Frontal cortex (tissue), 3 donors: ENCODE measurements at regions not wholly inside any gene's neighbourhood (a gene's known extent, or its start where the extent isn't known, plus 50 kb on each side); places are given as distances from the start of the nearest gene placed in this dataset.
"Not testable (repeated sequence)": the region's sequence is repeated elsewhere in the genome, so short reads cannot be mapped to it uniquely, and the experiment has no call there.

Experiments used
- DNase-seq, 2 donors: peaks; one replicate each; pipeline ENCODE4 v3.0.0; 2012; ENCODE audit warnings: low spot score in 2 of 2
- FAIRE-seq: peaks from 2 replicates; lab custom pipeline; 2012; peaks lifted over from hg19 to GRCh38; lab: Jason Lieb, UNC
- donor health status: control.
- donor health status: control.
- donor health status: control.

DNA sequence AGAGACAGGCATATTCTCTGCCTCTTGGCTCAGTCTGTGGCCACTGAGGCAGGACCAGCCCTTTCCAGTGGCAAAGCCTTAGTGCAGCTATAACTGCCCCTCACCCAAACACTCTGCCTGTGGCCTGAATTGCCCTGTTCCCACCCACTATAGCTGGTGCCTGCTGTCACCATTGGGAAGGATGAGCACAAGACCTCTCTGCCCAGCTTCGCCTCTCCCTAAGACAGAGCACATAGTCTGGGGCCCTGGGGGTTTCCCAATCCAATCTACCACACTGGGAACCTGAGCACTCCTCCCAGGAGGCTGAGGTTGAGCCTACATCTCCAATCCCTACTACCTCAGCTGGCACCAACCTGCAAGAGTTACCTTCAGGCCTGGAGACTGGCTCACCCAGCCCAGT is 670.4 kb downstream of the JRKL start:
- no peak for DNase-seq
- no peak for FAIRE-seq

DNA sequence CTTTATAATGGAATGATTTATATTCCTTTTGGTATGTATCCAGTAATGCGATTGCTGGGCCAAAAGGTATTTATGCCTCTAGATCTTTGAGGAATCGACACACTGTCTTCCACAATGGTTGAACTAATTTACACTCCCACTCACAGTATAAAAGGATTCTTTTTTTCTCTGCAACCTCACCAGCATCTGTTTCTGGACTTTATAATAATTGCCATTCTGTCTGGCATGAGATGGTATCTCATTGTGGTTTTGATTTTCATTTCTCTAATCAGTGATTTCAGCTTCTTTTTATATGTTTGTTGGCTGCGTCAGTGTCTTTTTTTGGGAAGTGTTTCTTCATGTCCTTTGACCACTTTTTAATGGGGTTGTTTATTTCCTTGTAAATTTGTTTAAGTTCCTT is 679.3 kb downstream of the JRKL start:
- no peak for FAIRE-seq

DNA sequence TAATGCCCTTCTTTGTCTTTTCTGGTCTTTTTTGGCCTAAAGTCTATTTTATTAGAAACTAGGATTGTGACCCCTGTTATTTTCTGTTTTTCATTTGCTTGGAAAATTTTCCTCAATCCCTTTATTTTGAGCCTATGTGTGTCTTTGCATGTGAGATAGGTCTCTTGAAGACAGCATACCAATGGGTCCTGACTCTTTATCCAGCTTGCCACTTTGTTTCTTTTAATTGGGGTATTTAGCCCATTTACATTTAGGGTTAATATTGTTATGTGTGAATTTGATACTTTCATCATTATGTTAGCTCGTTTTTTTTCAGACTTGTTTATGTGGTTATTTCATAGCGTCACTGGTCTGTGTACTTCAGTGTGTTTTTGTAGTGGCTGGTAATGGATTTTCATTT is 682.6 kb downstream of the JRKL start:
- FAIRE-seq (no peak), DNase-seq (no peak)

More for the DNA sequence above, 679.3 kb downstream of the JRKL start:
- no peak for DNase-seq

DNA sequence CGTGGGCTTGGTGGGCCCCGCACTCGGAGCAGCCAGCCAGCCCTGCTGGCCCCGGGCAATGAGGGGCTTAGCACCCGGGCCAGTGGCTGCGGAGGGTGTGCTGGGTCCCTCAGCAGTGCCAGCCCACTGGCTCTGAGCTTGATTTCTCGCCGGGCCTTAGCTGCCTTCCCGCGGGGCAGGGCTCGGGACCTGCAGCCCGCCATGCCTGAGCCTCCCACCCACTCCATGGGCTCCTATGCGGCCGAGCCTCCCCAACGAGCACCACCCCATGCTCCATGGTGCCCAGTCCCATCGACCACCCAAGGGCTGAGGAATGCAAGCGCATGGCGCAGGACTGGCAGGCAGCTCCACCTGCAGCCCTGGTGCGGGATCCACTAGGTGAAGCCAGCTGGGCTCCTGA is 686.9 kb downstream of the JRKL start:
- not testable (repeated sequence) for FAIRE-seq, DNase-seq

DNA sequence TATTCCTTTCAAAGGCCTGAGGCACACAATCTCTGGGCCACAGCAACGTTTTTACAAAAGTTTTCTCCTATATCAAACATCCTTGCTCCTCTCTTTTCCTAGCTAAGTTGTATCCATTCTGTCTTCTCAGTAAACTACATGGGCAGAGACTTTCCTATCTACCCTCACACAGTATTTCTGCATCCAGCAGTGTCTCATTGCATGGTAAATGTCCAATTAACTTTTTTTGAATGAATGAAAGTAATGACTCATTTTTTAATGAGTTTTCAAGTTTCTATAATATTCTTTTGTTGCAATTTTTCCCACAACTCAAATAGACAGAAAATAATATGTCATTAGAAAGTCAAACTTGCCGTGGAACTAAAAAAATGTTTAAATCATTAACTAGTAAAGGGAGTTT is 688.6 kb downstream of the JRKL start:
- DNase-seq (no peak), FAIRE-seq (no peak)

DNA sequence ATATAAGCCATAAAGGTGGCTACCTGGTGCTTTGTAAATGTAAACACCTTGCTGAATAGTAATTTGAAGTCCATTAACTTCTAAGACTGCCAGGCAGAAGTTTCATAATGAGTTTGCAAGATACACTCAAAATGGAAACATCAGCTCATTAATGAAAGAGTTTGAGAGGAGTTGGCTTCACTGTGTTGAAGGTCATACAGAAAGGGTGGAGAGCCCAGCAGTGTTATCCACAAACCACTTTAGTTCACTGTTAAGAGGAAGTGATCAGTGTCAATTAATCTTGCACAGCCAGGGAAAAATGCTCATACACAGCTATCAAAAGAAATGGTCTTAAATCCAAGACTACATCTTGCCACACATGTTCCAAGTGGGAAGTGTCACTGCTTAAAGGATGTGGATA is 689.4 kb downstream of the JRKL start:
- DNase-seq: no peak
- no peak for FAIRE-seq

DNA sequence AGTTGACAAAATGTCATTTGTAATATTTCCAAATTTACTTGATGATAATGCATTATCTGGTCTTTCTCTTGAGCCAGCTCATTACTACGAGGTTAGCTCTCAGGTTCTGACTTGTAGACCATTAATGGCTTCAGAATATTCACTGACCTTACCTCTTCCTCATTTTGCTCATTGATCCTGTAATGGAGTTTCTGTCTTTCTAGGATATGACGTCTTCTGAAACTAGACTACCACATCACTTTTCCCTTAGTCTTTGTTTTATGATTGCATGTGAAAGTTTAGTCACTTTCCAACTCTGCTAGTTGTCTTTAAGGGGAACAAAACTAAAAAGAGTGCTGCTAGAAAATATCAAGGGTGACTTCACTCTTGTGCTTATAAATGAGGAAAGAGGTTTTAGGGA is 697.6 kb downstream of the JRKL start:
- DNase-seq (no peak), FAIRE-seq (no peak)

DNA sequence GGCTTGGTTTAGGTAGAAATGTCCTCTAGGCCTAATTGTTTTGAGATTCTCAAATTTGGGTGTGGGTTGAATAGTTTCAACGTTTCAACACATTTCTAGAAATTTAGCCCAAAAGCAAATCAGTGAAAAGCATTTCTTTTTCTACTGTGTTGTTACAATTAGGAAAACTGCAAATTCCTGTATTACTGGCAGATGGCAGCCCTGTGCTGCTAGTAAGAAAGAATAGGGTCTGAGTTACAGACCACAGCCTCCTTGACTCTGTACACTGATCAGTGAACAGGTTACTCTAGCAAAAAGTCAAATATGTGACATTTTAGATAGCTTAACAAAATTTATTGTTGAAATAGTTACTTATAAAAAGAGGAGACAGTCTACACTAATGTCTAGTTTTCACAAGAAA is 703.0 kb downstream of the JRKL start:
- FAIRE-seq: no peak

DNA sequence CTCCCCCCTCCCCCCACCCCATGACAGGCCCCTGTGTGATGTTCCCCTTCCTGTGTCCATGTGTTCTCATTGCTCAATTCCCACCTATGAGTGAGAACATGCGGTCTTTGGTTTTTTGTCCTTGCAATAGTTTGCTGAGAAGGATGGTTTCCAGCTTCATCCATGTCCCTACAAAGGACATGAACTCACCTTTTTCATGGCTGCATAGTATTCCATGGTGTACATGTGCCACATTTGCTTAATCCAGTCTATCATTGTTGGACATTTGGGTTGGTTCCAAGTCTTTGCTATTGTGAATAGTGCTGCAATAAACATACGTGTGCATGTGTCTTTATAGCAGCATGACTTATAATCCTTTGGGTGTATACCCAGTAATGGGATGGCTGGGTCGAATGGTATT is 712.4 kb downstream of the JRKL start:
- not testable (repeated sequence) for DNase-seq, FAIRE-seq

More for the DNA sequence above, 703.0 kb downstream of the JRKL start:
- DNase-seq: no peak

DNA sequence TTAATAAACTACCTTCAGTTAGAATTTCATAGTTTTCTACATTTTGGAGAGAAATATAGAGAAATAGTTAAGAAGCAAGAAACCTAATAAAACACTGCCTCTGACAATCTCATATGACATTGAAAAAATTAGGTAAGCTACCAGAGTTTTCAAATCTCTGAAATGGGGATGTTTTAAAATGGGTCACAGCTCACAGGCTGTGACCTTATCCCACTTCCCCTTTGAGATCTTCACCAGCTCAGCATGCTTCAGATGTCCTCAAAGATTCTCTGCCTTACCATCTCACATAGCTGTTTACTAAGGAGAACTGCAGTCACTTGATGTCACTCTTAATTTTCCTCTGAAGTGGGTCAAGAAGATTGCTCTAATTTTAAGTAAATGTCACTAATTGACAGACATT is 717.8 kb downstream of the JRKL start:
- no peak for FAIRE-seq

DNA sequence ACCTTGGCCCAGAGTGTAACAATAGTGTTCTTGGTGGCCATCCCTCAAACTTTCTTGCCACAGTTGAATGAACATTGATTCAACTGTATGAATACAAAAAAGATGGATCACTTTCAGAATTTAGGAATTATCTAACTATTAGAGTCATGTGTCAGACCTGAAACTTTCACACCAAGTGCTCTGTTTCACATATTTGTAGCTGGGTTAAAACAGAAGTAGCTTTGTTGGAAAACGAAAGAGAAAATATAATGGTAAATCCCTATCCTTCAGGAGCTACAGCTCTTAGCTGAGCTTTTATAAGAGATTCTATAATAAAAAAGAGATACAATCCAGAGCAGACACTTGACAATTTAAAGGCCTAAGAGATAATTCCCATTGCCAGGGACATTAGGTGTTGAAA is 719.3 kb downstream of the JRKL start:
- FAIRE-seq: no peak
- no peak for DNase-seq

More for the DNA sequence above, 717.8 kb downstream of the JRKL start:
- DNase-seq: no peak

DNA sequence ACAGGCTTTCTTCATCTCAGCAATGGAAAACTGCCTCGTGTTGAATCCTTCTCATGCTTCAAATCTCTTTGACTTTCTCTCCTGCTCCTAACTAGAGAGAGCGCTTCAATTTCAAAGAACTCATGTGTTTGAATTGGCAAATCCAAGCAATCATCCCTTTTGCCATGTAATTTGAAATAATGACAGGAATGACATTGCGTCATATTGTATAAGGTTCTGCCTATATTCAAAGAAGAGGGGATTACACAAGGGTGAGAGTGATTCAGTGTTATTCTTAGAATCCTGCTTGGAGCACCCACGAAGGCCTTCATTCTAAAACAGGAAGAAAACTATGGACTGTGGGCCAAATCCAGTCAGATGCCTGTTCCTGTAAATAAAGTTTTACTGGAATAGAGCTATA is 720.6 kb downstream of the JRKL start:
- FAIRE-seq (no peak), DNase-seq (no peak)

DNA sequence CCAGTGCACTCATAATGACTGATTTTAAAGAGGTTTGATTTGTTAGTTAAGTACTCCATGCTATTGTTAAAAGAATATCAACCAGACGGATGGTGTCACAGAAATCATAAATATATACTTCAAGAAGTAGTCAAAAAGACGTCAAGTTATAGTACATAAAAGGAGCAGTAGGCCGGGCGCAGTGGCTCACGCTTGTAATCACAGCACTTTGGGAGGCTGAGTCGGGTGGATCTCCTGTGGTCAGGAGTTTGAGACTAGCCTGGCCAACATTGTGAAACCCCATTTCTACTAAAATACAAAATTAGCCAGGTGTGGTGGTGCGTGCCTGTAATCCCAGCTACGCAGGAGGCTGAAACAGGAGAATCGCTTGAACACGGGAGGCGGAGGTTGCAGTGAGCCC is 721.7 kb downstream of the JRKL start:
- no peak for FAIRE-seq
- DNase-seq: no peak

DNA sequence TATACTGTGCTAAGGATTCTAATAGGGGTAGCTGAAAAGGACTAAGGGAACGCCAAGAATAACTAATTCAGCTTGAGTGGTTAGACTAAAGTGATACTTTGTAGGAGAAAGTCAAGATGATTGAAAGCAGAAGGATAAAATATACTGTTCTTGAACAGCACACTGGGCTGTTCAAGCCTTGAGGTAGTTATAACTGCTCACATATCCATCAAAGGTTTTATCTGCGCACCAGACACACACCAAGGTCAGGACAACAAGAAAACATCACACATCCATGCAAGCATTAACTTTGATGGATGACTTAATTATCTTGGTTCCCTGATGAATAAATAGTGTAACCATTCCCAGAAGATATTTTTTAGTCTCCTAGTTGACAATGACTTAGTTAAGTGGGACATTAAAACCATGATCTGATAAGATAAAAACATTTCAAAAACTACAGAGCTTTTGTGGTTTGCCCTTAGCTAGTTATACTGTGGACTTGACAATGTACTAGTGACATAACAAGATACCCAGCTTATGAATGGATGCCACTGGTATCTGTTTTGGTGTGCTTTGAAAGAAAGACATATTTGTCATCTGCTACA is 728.9 kb downstream of the JRKL start:
- DNase-seq (no peak), FAIRE-seq (no peak)

DNA sequence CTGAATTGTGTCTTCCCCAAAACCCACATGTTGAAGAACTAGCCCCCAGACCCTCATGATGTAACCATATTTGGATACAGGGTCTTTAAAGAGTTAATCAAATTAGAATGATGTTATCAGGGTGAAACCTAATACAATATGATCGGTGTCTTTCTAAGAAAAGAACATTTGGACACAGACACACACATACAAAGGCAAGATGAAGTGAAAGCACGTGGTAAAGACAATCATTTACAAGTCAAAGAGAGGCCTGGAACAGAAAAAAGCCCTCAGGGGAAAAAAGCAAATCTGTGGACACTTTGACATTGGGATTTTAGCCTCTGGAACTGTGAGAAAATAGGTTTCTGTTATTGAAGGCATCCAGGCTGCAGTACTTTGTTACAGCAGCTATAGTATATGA is 733.4 kb downstream of the JRKL start:
- no peak for FAIRE-seq

DNA sequence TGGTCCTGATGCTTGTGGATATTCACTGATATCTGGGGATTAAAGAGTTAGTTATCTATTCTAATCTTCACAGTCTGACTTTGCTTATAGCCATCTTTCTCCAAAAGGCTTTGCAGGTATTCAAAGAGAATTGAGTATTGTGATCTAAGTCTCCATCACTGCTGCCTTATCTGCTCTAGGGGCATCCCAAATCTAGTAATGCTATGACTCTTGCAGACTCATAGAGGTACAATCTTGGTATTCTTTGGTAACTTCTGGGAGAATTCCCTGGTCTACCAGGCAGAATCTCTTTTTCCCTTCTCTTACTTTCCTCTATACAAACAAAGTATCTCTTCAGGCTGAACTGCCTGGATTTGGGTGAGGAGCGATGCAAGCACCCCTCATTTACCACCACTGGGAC is 746.3 kb downstream of the JRKL start:
- no peak for DNase-seq
- FAIRE-seq: no peak

More for the DNA sequence above, 733.4 kb downstream of the JRKL start:
- no peak for DNase-seq

DNA sequence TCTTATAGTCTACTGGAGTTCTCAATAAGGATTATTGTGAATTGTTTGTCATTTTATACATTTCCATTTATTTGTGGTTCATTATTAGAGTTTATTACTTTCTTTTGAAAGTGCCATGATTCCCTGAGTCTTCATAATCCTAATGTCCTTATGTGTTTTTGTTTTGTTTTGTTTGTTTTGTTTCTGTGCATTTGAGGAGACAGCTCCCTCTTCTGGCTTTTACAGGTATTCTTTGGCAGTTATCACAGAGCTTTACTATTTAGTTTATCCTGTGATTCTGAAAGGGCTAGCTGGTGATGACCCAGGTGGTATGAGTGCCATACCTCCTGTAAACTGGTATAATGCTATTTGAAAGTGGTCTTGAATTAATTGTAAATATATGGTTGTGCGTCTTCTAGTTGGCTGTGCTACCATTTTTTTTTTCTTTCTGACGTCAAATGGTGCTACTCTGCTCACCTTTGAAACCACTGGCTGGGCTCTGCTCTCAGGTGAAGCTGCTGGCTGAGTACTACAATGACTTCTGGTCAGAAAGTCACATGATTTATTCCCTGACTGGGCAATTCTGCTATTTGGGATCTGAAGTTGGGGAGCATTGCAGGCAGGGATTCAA is 751.2 kb downstream of the JRKL start:
- DNase-seq: no peak
- FAIRE-seq: no peak

DNA sequence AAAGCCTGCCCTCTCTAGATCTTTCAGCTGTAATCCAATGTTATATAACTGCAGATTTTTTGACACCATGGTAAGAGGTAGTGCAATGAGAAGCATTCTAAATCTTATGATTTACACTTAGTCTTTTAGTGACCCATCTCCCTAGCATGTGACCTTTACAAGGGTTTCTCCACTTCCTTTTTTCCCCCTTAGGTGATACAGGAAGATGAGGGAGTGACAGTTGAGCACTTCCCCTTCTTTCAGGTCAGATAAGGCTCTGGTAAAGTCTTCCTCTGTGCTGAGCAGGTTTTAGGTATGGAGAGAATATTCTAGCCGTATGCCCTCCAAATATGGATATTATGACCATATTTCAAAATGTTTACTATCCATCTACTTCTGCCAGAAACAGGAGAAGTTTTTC is 753.6 kb downstream of the JRKL start:
- DNase-seq: no peak
- no peak for FAIRE-seq

DNA sequence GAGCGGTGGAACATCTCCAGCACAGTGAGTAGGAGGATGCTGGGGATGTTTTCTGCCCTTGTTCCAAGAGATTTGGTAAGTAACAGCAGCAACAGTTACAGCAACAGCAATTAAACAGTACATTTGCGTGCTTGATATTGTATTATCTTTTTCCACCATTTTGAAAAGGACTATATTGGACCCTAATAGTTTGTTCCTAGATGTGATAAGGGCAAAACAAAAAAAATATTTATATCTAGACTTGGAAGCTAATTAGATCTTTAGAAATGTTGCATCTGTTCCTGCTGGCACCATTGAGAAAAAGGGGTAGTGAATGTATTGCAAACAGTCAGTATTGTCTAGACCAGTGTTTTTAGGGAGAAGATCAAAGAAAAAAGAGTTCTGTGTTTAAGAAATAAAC is 759.9 kb downstream of the JRKL start:
- no peak for DNase-seq
- FAIRE-seq: no peak

DNA sequence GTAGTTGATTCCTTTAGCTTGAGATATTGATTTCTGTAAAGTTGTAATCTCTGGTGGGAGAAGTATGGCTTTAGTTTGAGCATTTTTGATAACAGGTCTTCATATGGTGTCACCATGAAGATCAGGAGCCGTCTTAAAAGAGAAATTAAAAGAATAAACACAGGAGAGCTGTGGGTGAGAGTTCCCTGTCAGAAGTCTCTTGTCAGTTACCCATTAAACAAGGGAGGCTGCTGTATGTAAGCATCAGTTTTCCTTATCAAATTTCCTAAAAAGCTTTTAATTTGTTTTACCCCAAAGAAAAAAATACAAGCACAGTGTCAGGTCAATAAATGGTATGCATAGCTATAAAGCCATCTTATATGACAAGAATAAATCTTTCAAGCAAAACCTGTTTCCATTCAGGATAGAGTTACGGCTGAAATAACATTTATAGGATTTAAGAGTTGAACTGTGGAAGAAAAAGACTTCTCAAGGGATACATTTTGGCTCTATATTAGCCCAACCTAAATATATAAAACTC is 767.5 kb downstream of the JRKL start:
- FAIRE-seq: no peak
- DNase-seq: no peak

DNA sequence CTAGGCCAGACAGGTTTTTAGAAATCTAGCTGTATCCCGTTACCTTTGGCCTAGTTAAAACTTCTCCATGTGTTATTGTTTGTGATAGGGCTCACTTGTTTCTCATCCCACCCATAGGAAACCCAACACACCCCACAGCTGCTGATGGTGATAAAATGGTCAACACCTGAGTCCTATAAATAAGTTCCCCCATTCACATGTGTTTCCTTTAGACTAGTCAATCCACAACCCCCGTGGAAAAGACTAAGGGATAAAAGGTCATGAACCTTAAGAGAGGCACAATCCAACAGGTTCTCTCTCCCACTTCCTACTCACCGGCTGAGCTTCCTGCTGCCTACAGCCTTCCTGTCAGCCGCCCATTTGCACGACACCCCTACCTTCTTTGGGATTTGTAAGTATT is 768.4 kb downstream of the JRKL start:
- DNase-seq (no peak), FAIRE-seq (no peak)

DNA sequence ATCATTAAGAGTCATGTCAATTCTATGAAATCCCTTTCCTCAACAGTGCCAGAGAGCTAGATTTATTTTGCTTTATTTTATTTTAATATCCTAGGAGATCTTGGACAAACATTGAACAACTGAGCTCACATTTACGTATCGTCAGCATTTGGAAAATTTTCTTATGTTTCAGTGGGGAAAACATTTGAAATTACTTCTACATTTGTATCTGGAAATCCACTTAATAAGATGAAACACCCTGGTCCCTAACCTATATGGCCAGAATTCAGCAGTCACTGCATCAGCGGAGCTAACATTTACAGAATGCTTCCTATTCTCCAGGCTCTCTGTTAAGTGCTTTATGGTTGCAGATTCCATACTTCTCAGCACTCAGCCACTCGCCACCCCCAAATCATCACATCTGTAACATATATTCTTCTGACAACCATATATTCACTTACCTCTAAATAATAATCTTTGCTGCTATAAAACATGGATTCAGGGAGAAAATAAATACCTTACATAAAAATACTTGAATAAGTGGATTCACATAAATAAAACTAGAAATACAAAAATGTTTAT is 773.9 kb downstream of the JRKL start:
- FAIRE-seq: no peak
- DNase-seq: no peak
